ENCODE measurements at regions not wholly inside any gene's neighbourhood (a gene's known extent, or its start where the extent isn't known, plus 50 kb on each side); places are given as distances from the start of the nearest gene placed in this dataset.

DNA sequence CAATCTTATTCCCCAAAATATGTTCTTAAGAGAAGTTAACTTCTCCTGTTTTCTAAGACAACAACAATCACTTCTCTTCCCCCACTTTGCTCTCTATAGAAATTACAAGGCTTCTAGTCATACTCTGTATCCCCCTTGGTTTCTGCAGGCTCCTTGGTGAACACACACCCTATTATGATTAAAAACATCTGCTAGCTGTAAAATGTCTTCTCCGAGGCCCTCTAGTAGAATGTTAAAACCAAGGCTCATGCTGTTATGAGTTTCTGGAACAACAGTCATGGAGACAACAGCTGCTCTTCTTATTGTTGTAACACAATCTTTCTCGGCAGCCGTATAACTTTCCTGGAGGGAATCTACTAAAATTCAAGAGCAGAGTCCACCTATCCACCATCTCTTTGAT, 397.5 kb upstream of the CCDC196 start:
- no peak for DNase-seq (ENCODE audit: extremely low read depth, low read depth)
- TF ChIP-seq, protein P1, sequence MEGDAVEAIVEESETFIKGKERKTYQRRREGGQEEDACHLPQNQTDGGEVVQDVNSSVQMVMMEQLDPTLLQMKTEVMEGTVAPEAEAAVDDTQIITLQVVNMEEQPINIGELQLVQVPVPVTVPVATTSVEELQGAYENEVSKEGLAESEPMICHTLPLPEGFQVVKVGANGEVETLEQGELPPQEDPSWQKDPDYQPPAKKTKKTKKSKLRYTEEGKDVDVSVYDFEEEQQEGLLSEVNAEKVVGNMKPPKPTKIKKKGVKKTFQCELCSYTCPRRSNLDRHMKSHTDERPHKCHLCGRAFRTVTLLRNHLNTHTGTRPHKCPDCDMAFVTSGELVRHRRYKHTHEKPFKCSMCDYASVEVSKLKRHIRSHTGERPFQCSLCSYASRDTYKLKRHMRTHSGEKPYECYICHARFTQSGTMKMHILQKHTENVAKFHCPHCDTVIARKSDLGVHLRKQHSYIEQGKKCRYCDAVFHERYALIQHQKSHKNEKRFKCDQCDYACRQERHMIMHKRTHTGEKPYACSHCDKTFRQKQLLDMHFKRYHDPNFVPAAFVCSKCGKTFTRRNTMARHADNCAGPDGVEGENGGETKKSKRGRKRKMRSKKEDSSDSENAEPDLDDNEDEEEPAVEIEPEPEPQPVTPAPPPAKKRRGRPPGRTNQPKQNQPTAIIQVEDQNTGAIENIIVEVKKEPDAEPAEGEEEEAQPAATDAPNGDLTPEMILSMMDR (IDR thresholded peaks at IDR 0.05; ENCODE audit: low read depth, low read length) = no peak

DNA sequence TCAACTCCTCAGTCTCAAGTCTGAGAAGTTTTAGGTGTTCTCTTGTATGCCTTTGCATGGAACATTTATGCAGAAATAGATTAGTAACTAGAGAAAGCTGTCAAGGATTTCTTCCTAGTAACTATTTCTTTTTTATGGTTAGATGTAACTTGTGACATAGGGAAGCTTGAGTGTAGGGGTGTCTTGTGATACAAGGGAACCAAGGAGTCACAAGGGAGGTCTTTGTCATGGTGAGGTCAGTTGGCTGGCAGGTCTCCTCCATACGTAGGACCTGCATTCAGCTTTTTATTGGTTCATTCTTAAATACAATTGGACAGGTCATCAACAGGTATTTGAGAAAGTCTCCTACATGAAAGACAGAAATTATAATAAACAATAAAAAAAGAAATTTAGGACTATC, 394.0 kb upstream of the CCDC196 start:
- DNase-seq (ENCODE audit: extremely low read depth, low read depth) = no peak
- TF ChIP-seq, protein P1 (IDR thresholded peaks at IDR 0.05; ENCODE audit: low read depth, low read length) = no peak

DNA sequence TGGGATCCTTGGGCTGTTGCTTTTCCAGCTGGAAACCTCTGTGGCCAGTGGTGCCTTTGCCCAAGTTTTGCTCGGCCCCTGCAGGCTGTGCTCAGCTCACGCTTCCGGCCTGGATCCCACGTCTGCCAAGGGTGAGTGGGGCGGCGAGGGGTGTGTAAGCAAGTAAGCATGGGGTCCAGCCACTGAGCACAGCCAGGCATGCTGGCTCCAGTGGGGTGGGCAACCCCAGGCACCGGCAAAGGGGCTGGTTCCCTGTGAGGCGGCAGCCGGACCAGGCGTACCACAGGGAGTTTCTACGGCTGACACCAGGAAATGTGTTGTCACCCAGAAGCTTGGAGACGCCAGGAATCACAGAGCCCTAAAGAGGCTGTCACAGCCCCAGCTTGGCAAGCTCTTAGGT, 393.4 kb upstream of the CCDC196 start:
- no peak for DNase-seq (ENCODE audit: extremely low read depth, low read depth)
- TF ChIP-seq, protein P1 (IDR thresholded peaks at IDR 0.05; ENCODE audit: low read depth, low read length) = no peak

DNA sequence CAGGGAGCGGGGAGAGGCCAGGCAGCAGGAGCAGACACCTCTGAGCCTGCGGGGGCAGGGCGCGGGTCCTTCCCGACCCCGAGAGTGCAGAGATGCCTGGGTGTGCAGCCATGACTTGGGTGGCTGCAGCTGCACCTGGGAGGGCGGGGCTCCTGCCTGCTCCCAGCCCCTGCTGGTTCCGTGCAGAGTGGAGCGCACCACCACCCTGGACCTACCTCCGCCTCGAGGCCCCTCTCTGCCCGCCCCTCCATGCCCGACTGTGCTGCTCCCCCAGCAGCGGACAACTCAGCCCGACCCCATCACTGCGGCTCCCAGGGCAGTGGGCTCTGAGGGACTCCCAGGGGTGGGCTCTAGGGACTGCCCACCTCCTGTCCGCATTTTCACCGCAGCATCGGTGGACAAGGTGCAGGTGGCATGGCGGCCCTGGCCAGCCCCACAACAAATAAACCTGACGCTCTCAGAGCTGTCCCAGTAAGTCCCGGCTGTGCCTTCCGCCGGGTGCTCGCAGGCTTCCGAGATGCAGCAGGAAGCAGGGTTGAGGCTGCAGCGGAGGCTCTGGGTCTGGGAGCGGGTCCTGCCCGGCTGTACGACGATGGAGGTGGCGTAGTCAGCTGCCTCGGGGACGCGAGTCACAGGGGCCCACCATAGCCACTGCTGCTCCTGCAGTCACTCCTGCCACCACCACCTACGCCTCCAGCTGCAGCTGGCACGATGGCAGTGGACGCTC, 392.0 kb upstream of the CCDC196 start:
- no peak for DNase-seq (ENCODE audit: extremely low read depth, low read depth)
- TF ChIP-seq, protein P1 (IDR thresholded peaks at IDR 0.05; ENCODE audit: low read depth, low read length) = no peak

DNA sequence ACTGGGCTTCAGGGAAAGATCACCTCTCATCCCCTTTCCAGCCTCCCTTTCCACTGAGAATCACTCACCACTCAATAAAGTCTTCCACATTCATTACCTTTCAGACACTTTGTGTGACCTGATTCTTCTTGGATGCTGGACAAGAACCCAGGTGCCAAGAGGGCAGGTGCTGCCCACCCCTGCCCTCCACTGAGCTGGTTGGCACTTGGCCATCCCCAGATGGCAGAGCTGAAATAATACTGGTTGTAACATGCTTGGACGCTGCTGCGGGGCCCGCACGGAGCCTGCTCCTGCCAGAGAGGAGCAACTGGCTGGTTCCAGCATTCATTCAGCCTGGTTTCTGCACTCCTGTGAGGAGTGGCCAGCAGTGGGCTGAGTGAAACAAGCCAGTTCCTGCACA, 386.7 kb upstream of the CCDC196 start:
- TF ChIP-seq, protein P1 (IDR thresholded peaks at IDR 0.05; ENCODE audit: low read depth, low read length) = no peak
- no peak for DNase-seq (ENCODE audit: extremely low read depth, low read depth)

DNA sequence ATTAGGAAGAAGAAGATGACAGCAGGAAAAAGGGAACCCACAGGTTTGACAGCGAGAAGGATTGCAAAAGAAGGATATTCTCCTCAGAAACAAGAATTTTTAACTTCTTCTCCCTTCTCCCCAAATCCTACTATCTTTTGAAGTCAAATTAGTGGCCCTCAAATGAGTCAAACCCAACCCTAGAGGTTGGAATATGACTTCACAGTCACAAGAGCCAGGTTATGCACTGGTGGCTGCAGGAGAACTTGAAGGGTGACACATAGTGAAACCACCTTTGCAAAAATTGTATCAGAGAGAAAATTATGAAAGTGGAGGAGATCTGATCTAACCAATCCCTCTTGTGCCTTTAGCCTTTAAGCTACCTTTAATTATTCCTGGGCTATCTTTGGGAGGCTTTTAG, 386.2 kb upstream of the CCDC196 start:
- TF ChIP-seq, protein P1 (IDR thresholded peaks at IDR 0.05; ENCODE audit: low read depth, low read length) = no peak
- no peak for DNase-seq (ENCODE audit: extremely low read depth, low read depth)

DNA sequence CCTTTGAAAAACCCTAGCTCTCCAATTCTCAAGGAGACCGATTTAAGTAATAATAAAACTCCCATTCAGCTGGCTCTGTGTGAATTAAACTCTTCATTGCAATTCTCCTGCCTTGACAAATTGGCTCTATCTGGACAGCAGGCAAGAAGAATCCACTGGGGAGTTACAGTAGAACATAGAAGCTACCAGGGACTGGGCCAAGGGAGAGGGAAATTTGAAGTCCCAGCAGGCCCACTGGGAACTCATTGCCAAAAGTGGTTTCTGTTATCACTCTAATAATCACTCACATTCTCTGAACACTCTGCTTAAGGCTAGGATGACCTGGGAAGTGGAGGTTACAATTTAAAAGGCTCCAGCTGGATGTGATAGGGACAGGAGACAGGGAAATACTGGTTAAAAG, 384.5 kb upstream of the CCDC196 start:
- TF ChIP-seq, protein P1 (IDR thresholded peaks at IDR 0.05; ENCODE audit: low read depth, low read length) = no peak
- no peak for DNase-seq (ENCODE audit: extremely low read depth, low read depth)

Measured in AG09319 (cell line).